HTR-8/SVneo (cell line): ENCODE measurements at regions not wholly inside any gene's neighbourhood (a gene's known extent, or its start where the extent isn't known, plus 50 kb on each side); places are given as distances from the start of the nearest gene placed in this dataset.
A peak's percentile ranks its signal among the peaks of the same experiment; 100 is the strongest.

Experiments
- DNase-seq: peaks from one replicate; pipeline ENCODE4 v3.0.0; 2011; ENCODE audit warnings: low spot score, mixed read lengths; ENCODE audit not compliant: insufficient read length
- FAIRE-seq: peaks from 2 replicates; lab custom pipeline; 2011; peaks lifted over from hg19 to GRCh38; lab: Jason Lieb, UNC

GRCh38 chr6:164000276-164000675 lies 585.8 kb downstream of the QKI start:
- FAIRE-seq: no peak

GRCh38 chr6:163999475-164000125 lies 585.1 kb downstream of the QKI start:
- no peak for FAIRE-seq
- DNase-seq: no peak

More at GRCh38 chr6:164000276-164000675, 585.8 kb downstream of the QKI start:
- DNase-seq: no peak

DNA sequence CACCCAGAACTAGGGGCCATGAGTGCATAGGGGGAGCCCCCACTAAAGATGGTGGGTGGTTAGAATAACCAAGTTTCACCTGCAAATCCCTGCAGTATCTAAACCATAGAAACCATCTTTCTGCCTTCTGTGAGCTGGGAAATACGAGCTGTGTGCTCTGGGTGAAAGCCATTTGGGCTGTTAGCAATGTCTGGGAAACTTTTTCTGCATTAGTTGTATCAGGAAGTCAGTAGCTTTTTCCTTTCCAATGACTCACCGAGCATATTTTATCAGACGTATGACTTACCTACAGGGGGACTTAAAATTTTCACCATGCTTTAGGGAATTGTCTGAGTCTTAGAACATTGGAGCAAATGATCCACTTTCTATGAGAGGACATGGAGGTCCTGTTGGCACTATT lies 584.0 kb downstream of the QKI start:
- DNase-seq (no peak), FAIRE-seq (no peak)

DNA sequence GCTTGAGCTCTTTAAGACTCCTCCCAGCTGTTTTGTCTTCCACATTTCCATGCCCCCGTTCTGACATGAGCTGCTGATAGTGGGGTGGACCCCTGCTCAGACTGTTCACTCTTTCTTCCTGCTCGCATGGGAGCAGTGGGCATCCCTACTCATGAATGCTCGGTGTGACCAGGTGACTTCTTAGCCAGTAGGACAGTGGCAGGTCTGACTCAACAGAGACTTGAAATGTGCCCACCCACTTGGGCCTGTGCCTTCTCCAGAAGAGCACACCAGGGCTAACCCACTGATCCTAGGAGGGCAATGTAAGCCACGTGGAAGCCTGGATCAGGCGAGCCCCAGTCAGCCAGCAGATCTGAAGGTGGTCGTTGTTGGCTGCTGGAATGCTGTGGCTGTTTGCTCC lies 582.0 kb downstream of the QKI start:
- DNase-seq (no peak), FAIRE-seq (no peak)

DNA sequence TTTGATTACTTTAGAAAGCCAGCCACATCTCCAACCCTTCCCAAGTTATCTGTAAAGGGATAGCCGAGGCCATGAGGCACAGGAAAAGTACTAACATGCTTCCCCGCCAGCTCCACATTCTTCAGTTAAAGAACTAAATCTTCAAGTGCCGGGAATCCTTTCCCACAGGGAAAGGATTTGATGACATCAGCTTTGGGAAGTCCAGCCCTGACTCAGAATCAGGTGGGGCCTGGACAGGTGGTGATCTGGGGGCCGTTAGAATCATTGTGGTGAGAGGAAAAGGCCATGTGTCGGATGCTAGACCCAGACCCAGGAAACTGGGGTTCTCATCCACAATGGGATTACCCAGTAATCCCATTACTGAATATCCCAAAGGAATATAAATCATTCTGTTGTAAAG lies 580.0 kb downstream of the QKI start:
- DNase-seq (no peak), FAIRE-seq (no peak)

DNA sequence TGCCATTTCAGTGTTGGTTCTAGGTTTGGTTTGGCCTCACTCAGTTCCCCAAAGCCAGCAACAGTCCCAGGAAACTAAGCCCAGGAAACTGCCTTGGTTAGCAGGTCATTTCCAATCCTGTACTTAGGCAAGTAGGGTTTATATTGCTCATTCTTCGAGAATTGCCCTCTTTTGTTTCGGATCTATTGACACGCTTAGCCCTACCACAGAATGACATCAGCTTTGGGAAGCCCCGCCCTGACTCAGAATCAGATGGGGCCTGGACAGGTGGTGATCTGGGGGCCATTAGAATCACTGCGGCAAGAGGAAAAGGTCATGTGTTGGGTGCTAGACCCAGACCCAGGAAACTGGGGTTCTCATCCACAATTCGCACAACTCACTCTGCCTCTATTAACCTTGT lies 578.2 kb downstream of the QKI start:
- DNase-seq (no peak), FAIRE-seq (no peak)

- FAIRE-seq: no peak
These were observed 577.5 kb downstream of the QKI start for GRCh38 chr6:163992056-163992455.

GRCh38 chr6:163991321-163991720 lies 576.8 kb downstream of the QKI start:
- no peak for DNase-seq
- no peak for FAIRE-seq

More at GRCh38 chr6:163992056-163992455, 577.5 kb downstream of the QKI start:
- DNase-seq: no peak

- FAIRE-seq (peak; percentile 68), DNase-seq (peak; percentile 54)
These were observed 571.8 kb downstream of the QKI start for GRCh38 chr6:163986313-163986712.

- DNase-seq: peak; percentile 20
- FAIRE-seq: no peak
These were observed 571.2 kb downstream of the QKI start for GRCh38 chr6:163985710-163986109.

GRCh38 chr6:163985040-163985439 lies 570.5 kb downstream of the QKI start:
- FAIRE-seq (no peak), DNase-seq (no peak)

DNA sequence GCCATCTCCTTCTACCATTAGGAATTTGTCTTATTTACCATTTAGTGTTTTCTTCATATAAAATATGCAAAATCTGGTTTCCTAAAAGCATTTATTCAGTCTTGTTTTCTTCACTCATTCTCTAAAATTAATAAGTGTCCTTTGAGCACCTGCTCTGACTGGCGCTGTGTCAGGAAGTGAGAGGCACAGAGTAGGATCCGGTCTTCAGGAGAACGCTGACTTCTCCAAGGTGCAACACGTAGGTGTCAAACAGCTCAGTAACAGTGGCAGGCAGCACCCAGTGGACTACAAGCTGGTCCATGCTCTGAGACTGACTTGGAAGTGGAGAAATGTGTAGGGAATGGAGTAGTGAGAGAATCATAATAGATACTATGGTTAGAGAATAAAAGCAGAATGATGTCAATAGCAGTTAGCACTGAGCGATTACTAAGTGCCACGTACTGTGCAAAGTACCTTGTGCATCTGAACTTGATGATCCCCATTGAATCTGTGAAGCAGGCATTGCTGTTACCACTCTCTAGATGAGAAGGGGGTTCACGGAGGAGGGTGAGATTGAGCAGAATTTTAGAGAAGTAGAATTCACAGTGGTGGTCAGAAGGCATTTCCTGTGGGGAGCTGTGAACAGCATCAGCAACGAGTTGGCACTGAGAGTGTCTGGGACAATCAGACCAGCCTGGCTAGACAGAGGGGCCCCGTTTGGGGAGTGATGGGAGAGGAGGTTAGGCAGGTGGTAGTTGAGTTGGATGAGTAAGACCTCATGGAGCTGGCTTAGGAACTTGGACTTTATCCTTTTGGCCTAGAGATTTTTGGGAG lies 569.8 kb downstream of the QKI start:
- FAIRE-seq (no peak), DNase-seq (no peak)

GRCh38 chr6:163983679-163984078 lies 569.2 kb downstream of the QKI start:
- FAIRE-seq: no peak
- no peak for DNase-seq

DNA sequence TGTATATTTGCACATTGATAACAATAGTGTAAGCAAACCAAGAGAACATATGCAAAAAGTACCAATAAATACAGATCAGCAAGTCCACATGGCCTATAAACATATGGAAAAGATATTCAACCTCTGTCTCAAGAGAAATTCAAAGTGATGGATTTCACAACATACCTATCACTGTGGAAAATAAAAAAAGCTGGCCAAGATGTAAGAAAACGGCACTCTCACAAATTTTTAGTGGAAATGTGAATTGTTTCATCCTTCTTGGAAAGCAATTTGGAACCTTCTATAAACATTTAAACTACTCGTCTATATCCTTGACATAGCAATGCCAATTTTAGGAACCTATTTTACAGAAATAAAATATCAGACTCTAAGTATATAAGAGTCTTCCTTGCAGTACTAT lies 559.8 kb downstream of the QKI start:
- DNase-seq (no peak), FAIRE-seq (no peak)

- no peak for DNase-seq
- no peak for FAIRE-seq
These were observed 557.6 kb downstream of the QKI start for GRCh38 chr6:163971841-163972838.

DNA sequence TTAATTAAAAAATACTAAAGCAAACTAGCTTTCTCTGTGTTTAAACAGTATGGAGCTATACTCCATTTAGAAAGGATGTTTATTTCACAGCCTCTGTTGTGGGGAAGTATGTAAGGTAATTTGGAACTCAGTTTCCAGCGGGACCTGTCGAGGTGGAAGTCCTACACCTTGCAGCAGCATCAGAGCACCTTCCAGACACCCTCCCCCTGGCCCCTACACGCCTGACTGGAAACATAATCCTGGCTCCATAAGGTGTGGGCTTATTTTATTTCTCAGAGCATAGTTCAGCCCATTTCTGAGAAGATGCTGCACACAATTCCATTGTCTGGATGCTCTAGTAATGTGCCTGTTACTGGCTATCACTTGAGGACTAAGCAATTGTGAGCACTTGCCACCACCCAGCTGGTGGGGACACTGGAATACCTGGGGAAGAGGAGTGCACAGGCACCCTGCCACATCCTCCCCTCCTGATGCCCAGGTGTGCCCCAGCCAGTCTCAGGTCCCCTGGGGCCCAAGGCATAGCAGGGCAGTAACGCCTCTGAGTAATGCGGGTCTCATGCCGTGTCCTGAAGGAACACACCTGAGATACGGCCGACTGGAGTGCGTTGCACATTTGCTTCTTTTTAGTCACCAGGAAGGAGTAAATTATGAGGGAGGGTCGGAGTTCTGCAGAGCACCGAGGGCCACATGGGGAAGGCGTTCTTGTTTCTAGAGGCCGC lies 556.5 kb downstream of the QKI start:
- no peak for FAIRE-seq
- no peak for DNase-seq

DNA sequence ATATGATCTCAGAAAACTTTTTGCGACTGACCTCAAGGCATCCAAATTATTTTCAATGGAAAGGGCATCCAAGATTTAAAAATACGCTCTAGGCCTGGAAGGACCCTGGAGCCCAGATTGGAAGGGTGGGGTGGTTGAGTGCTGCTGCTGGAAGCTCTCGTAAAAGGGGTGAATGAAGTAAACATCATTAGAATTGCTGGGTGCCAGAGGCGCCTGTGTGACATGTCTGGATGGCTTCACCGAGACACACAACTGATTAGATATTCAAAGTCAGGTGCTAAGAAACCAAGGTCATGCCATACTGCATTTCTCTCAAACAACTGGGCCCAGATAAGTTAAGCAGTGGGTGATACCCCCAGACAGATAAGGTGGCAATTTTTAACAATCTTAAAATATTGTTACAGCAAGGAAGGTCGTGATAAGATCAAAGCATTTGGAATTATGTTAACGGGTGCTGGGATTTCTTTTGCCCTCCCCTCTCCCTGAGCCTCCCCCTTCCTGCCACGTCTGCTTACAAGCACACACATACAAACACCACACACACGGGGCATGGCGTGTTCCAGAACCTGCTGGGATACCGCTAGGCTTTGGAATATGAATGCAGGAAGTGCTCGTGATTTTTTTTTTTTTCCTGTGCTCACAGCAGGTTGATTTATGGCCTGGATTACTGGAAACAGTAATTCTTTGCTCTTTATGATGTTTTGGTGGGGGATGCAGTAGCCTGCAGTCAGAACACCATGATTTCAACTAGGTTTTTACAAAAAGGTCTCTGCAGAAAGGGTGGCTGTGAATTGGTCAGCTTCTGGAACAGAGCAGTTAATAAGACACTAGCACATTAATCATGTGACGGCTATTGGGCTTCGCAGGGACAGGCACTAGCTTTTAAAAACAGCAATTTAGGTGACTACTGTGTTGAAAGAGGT lies 551.2 kb downstream of the QKI start:
- DNase-seq: peak; percentile 51
- no peak for FAIRE-seq

- DNase-seq (no peak), FAIRE-seq (no peak)
These were observed 550.3 kb downstream of the QKI start for GRCh38 chr6:163964789-163965188.
